ENCODE measurements at regions not wholly inside any gene's neighbourhood (a gene's known extent, or its start where the extent isn't known, plus 50 kb on each side); places are given as distances from the start of the nearest gene placed in this dataset.
"Not testable (repeated sequence)": the region's sequence is repeated elsewhere in the genome, so short reads cannot be mapped to it uniquely, and the experiment has no call there.

GRCh38 chr1:73475316-73475870 lies 722.6 kb downstream of the LRRIQ3 start:
- DNase-seq (ENCODE audit: low spot score): no peak

- no peak for DNase-seq (ENCODE audit: low spot score)
These were observed 725.2 kb downstream of the LRRIQ3 start for GRCh38 chr1:73472810-73473209.

GRCh38 chr1:73467731-73468130 lies 730.2 kb downstream of the LRRIQ3 start:
- no peak for DNase-seq (ENCODE audit: low spot score)

GRCh38 chr1:73463873-73464272 lies 734.1 kb downstream of the LRRIQ3 start:
- no peak for DNase-seq (ENCODE audit: low spot score)

GRCh38 chr1:73452522-73452921 lies 745.5 kb downstream of the LRRIQ3 start:
- no peak for DNase-seq (ENCODE audit: low spot score)

- not testable (repeated sequence) for DNase-seq (ENCODE audit: low spot score)
These were observed 747.3 kb downstream of the LRRIQ3 start for GRCh38 chr1:73450668-73451067.

GRCh38 chr1:73411479-73411878 lies 786.5 kb downstream of the LRRIQ3 start:
- DNase-seq (ENCODE audit: low spot score): no peak

- no peak for DNase-seq (ENCODE audit: low spot score)
These were observed 796.3 kb downstream of the LRRIQ3 start for GRCh38 chr1:73401666-73402065.

- DNase-seq (ENCODE audit: low spot score): no peak
These were observed 815.0 kb downstream of the LRRIQ3 start for GRCh38 chr1:73382966-73383365.

GRCh38 chr1:73366734-73367413 lies 831.1 kb downstream of the LRRIQ3 start:
- no peak for DNase-seq (ENCODE audit: low spot score)

GRCh38 chr1:73359001-73359400 lies 839.0 kb downstream of the LRRIQ3 start:
- DNase-seq (ENCODE audit: low spot score): no peak

GRCh38 chr1:73356485-73356884 lies 841.5 kb downstream of the LRRIQ3 start:
- no peak for DNase-seq (ENCODE audit: low spot score)

- no peak for DNase-seq (ENCODE audit: low spot score)
These were observed 854.0 kb downstream of the LRRIQ3 start for GRCh38 chr1:73343947-73344346.

- no peak for DNase-seq (ENCODE audit: low spot score)
These were observed 864.0 kb downstream of the LRRIQ3 start for GRCh38 chr1:73333847-73334503.

- DNase-seq (ENCODE audit: low spot score): no peak
These were observed 866.2 kb downstream of the LRRIQ3 start for GRCh38 chr1:73331726-73332125.

GRCh38 chr1:73327998-73328397 lies 870.0 kb downstream of the LRRIQ3 start:
- DNase-seq (ENCODE audit: low spot score): no peak

GRCh38 chr1:73327180-73327793 lies 870.7 kb downstream of the LRRIQ3 start:
- no peak for DNase-seq (ENCODE audit: low spot score)

- DNase-seq (ENCODE audit: low spot score): no peak
These were observed 871.3 kb downstream of the LRRIQ3 start for GRCh38 chr1:73326663-73327062.

- no peak for DNase-seq (ENCODE audit: low spot score)
These were observed 887.1 kb downstream of the LRRIQ3 start for GRCh38 chr1:73310797-73311381.

GRCh38 chr1:73306899-73307555 lies 890.9 kb downstream of the LRRIQ3 start:
- no peak for DNase-seq (ENCODE audit: low spot score)

GRCh38 chr1:73273886-73274285 lies 924.1 kb downstream of the LRRIQ3 start:
- no peak for DNase-seq (ENCODE audit: low spot score)

- not testable (repeated sequence) for DNase-seq (ENCODE audit: low spot score)
These were observed 952.8 kb downstream of the LRRIQ3 start for GRCh38 chr1:73245196-73245595.

Data from GM03348 (cell line).